Activated T-helper 9 cell treated with anti-CD3 and anti-CD28 coated beads, Interleukin-2, amount 50 U/mL, for 16 hours (primary cell): ENCODE measurements at regions not wholly inside any gene's neighbourhood (a gene's known extent, or its start where the extent isn't known, plus 50 kb on each side); places are given as distances from the start of the nearest gene placed in this dataset.
"Not testable (repeated sequence)": the region's sequence is repeated elsewhere in the genome, so short reads cannot be mapped to it uniquely, and the experiment has no call there.

ENCODE experiments used
- DNase-seq: peaks from one replicate; pipeline ENCODE4 v3.0.0-alpha.2; 2020; ENCODE audit warnings: low read depth

- no peak for DNase-seq
Measured at GRCh38 chr3:94596887-94597566, 534.2 kb downstream of the NSUN3 start.

DNA sequence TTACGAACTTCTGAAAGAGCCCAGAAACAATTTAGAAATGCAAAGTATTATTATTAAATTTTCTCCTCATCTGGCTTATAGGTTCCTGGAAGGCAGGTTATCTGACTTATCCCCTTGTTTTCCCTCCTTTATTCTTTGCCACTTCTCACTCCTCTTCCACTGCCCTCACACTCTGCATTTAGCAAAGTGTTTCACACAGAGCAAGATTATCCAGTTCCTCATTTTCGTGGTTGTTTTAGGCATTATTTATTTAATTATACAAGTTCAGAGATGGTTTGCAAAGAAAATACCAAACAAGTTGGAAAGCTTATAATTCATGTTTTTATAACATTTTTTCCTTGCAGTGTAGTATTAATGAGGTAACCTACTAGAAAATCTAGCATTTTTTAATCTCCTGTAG is 544.9 kb downstream of the NSUN3 start:
- DNase-seq = no peak

- no peak for DNase-seq
Measured at GRCh38 chr3:94609908-94610307, 547.0 kb downstream of the NSUN3 start.

GRCh38 chr3:94611596-94611995 is 548.7 kb downstream of the NSUN3 start:
- no peak for DNase-seq

DNA sequence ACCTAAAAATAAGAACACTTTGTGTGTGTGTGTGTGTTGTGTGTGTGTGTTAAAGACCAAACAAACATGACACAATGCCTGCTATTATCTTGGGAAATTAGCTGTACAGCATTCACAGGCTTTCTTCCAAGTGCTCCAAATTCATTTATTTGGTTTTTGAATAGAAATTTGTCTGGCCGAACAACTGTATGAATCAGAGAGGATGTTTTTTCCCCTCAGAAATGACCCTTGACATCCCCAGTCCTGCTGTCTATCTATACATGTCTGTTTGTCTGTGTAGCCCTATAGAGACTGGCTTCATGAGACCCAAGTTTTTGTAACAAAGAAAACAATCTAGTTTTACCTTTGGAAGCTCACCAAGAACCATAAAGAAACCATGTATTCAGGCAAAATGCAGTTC is 549.8 kb downstream of the NSUN3 start:
- no peak for DNase-seq

DNA sequence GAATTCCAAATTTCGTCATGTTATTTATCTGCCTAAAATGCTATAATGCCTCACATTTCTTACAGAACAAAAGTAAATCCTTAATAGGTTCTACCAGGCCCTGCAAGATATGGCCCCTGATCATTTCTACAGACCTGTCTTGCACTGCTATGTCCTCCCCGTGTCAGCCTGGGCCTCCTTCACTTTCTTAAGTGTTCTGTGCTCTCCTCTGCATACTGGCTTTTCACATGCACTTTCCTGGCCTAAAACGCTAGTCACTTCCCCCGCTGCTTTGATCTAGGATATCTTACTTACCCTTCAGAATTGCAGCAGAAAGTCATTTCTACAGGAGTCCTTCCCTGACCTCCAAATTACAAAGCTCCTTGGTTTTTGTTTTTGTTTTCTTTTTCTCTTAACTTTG is 551.3 kb downstream of the NSUN3 start:
- no peak for DNase-seq

DNA sequence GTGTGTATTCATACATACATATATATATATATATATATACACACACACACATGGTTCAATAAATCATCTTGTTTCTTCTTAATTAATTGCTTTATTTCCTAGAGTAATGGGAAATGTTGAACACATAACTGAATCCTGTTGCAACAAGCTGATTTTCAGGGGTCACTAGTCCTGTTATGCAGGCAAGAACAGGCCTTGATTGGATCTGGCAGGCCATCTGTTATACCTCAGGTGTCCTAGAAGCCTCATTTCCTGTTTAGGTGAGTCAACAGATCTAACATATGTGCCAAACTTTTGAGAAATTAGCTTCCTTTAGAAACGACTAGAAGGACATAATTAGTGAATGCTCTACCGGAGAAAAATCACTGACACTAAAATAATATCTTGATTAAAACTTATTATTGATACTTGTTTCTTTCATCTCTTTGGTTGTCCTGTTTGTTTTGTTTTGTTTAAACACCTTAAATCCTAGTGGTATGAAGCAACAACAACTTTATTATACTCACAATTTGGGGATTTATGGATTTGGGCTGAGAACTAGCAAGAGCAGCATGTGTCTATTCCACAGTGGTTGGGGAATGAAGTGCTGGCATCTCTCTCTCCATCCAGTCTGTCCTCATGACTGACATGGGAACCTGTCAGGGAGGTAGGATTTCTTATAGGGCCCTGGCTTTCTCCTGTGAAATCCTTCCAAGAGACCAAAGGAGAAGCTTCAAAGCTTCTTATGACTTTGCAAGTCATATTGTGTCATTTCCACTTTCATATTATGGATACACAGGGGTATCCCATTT is 552.6 kb downstream of the NSUN3 start:
- no peak for DNase-seq

DNA sequence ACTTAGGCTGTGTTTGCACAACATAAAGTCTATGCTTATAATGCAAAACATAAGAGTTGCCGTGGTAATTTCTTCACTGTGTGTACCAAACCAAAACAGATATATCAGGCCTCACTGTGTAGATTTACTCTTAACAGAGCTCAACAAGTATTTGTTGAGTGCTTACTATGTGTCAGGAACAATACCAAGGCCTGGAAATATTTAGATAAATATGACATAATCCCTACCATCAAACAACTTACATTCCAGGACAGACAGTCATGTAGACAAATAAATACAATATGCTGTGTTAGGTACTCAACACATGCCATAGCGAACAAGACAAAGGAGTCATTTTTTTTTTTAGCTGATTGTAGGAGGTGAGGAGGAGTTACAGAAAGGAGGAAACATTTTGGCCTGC is 554.0 kb downstream of the NSUN3 start:
- DNase-seq = no peak

DNA sequence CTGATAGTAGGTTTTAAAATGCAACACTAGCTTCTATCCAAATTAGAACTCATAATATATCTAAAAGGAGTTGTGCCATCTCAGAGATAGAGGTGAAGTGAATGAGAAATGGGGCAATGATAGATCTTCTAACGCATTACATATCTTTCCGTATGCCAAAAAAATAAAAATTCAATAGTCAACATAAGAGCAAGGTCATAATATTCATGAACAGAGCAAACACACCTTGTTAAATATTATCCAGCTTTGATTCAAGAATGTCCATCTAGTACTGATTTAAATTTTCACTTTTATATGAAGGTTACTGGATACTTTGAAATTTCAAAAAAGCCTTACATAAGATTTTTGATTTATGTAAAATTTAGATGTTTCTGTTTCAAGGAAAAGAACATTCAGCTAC is 554.5 kb downstream of the NSUN3 start:
- no peak for DNase-seq

- DNase-seq = no peak
Measured at GRCh38 chr3:94619643-94620042, 556.8 kb downstream of the NSUN3 start.

DNA sequence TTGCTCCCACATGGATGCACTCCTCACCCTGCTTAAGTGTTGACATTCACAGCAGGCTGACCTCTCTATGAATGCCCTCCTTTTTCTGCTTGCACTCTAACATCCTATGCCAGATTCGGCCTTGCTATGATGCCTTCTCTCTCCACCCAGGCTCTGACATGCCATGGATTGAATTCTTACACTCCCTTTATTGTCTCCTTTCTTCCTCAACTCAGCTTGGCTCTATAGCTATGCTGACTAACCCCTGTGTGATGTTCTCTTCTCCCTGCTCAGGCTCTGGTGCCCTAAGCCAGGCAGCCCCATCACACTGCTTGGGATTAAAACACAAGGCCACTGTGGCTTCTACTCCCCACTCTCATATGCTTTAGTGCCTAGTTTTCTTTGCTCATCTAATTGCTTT is 563.7 kb downstream of the NSUN3 start:
- DNase-seq = no peak

DNA sequence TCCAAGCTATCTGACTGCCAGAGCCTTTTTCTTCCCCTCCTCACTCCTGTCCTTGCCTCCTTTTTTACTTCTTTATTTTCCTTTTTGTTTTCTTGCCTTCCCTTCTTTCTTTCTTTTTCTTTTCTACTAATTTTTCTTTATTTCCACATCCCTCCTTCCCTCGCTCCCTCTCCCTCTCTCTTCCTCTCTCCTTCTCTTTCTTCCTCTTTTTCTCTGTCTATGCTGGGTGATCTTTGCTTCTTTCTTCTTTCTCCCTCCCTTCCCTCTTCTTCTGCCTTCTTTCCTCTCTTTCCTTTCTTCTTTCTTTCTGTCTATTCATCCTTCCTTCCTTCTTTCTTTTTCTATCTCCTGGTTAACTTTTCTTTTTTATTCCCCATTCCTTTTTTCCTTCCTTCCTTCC is 564.8 kb downstream of the NSUN3 start:
- no peak for DNase-seq

- DNase-seq = no peak
Measured at GRCh38 chr3:94643400-94643799, 580.5 kb downstream of the NSUN3 start.

GRCh38 chr3:94645790-94646189 is 582.9 kb downstream of the NSUN3 start:
- DNase-seq = no peak

- no peak for DNase-seq
Measured at GRCh38 chr3:94647131-94647530, 584.3 kb downstream of the NSUN3 start.

DNA sequence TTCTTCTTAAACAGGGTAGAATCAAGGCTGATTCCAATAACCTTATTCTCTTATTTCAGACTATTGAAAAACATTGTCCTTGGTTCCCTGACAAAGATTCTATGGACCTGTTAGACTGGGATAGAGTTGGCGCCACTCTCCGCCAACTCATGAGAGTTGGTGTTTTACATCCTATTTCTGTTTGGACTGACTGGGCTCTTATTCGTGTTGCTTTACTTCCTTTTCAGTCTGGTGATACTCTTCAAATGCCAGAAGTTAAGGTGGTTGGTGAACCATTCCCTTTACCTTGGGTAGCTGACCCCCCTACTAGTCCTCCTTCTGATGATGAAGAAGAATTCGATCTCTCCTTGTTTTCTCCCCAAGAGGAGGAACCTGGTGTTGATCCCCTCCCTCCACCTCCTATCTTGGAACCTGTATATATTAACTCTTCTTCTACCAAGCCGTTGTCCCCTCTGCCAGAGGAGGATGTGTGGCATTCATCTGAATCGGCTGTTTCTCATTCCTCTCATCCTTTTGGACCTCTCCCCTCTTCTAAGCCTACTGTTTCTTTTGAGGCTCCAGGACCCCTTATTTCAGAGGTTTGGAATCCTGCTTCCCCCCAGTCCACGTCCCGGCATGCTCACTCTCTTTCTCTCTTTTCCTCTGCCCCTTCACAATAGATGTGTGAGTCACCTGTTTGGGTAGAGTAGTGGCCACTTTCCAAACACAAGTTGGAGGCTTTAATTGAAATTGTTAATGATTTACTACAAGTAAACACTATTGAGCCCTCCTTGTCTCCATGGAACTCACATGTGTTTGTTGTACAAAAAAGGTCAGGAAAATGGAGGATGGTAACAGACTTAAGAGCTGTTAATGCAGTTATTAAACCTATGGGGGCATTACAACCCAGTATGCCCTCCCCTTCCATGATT is 585.7 kb downstream of the NSUN3 start:
- DNase-seq = not testable (repeated sequence)

DNA sequence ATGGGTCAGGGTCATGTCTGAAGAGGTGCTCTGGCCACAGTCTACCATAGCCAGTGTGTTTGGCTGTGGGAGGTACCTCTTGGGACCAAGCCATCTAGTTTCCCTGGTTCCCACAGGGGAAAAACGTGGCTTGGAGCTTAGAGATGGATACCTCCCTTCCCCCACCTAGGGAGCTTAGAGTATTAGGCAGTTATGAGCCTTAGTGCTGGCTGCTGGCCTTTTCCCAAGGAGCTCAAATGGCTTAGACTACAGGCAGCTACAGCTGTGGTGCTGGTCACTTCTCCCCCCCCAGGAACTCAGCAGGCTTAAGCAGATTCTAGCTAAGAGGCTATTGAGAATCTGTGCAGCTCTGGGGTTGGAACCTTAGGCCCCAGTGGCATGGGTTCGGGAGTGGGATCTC is 591.2 kb downstream of the NSUN3 start:
- no peak for DNase-seq

DNA sequence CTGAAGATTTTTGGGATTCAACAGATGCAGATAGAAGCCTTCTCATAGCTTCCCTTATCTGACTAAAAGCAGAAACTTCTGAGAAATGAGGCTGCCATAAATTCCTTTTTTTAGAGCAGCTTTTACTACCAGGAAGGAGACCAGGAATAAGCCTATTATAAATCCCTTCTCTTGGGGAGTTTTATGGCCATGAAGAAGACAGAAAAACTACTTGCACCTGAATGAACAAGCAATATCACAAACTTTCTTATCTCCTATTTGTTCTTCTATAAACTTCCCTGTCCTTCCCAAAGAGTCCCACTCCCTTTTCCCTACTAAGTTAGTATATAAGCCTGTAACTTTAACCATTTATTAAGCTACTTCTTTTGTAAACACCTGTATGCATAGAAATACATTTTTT is 603.1 kb downstream of the NSUN3 start:
- DNase-seq = no peak

DNA sequence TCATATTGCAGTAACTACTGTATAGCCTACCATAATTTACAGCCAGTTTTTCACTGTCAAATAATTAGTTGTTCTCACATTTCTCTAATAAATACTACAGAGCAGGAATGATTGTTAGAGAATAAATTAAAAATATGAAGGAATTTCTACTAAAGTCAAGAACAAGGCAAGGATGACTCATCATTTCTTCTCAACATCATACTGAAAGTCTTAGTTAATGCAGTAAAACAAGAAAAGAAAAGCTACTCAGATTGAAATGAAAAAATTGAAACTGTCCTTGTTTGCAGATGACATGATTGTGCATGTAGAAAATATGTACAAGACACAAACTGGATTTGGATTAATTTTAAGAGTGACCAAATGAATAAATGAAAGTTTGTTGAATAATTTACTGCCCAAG is 608.2 kb downstream of the NSUN3 start:
- DNase-seq = no peak

- DNase-seq = no peak
Measured at GRCh38 chr3:94673876-94674275, 611.0 kb downstream of the NSUN3 start.

- DNase-seq = no peak
Measured at GRCh38 chr3:94686208-94686607, 623.3 kb downstream of the NSUN3 start.

GRCh38 chr3:94693997-94694640 is 631.3 kb downstream of the NSUN3 start:
- no peak for DNase-seq
